ENCODE measurements at regions not wholly inside any gene's neighbourhood (a gene's known extent, or its start where the extent isn't known, plus 50 kb on each side); places are given as distances from the start of the nearest gene placed in this dataset.

GRCh38 chr3:73120710-73121109 is 59.3 kb downstream of the EBLN2 start:
- Histone ChIP-seq H3K36me3 (ENCODE audit: insufficient read depth in 1 of 2, low read depth in 1 of 2) (no peaks in the 10 kb centered on the region), H3K4me1 (no peaks in the 10 kb centered on the region), H3K27me3 (ENCODE audit: insufficient read depth in 3 of 3, low read length in 2 of 3) (no peaks in the 10 kb centered on the region), H3K4me3 (no peak overlapping the region), H3K27ac (no peak overlapping the region), H3K9me3 (no peaks in the 10 kb centered on the region)
- no peak for DNase-seq
- WGBS, 3 donors = 82 to 92% (median 84%) methylated on average over 1 of the region's 1 CpG
- intact Hi-C loops (cut with DNase I) = no loop called here
- no peak for ATAC-seq
- no peak for TF ChIP-seq CTCF (IDR thresholded peaks at IDR 0.05)

DNA sequence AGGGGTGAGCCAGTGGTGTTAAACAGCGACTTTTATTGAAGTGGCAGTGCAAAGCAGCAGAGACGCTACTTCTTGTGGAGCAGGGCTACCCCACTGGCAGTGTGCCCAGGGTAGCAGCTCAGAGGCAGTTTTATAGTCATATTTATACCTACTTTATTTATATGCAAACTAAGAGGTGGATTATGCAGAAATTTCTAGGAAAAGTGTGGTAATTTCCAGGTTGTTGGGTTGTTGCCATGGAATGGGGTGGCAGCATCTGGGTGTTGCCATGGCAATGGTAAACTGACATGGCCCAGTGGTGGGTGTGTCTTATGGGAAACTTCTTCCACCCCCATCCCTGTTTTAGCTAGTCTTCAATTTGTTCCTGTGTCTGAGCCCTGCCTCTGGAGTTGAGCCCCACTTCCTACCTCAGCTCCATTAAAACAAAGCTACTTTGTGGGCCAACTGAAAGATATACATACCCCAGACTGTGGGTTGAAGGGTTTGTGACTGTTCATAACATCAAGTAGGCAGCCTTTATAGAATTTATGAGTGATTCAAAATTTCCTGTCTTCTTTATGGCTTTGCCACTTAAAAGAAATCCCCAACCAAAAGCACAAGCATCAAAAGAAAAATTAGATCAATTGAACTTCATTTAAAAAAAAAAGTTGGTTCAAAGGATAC is 60.3 kb downstream of the EBLN2 start:
- 83 to 98% (median 84%) methylated on average over 2 of the region's 2 CpGs for WGBS, 3 donors
- TF ChIP-seq CTCF (IDR thresholded peaks at IDR 0.05) = no peak

GRCh38 chr3:73134034-73134433 is 72.6 kb downstream of the EBLN2 start:
- DNase-seq = no peak
- H3K4me1 ChIP-seq = no peaks in the 10 kb centered on the region
- H3K36me3 ChIP-seq (ENCODE audit: insufficient read depth in 1 of 2, low read depth in 1 of 2) = no peaks in the 10 kb centered on the region
- intact Hi-C loops (cut with DNase I) = no loop called here
- no peak overlapping the region for H3K27ac ChIP-seq
- H3K9me3 ChIP-seq = no peaks in the 10 kb centered on the region
- no peak for TF ChIP-seq CTCF (IDR thresholded peaks at IDR 0.05)
- H3K27me3 ChIP-seq (ENCODE audit: insufficient read depth in 3 of 3, low read length in 2 of 3) = no peaks in the 10 kb centered on the region
- ATAC-seq = no peak
- no peak overlapping the region for H3K4me3 ChIP-seq
- 91 to 100% (median 92%) methylated on average over 1 of the region's 1 CpG for WGBS, 3 donors

More for the DNA sequence above, 60.3 kb downstream of the EBLN2 start:
- intact Hi-C loops (cut with DNase I) = no loop called here
- DNase-seq (no peak), ATAC-seq (no peak)
- Histone ChIP-seq H3K4me1 (no peaks in the 10 kb centered on the region), H3K36me3 (ENCODE audit: insufficient read depth in 1 of 2, low read depth in 1 of 2) (no peaks in the 10 kb centered on the region), H3K4me3 (no peak overlapping the region), H3K9me3 (no peaks in the 10 kb centered on the region), H3K27ac (no peak overlapping the region), H3K27me3 (ENCODE audit: insufficient read depth in 3 of 3, low read length in 2 of 3) (no peaks in the 10 kb centered on the region)

- Histone ChIP-seq H3K9me3 (no peaks in the 10 kb centered on the region), H3K36me3 (ENCODE audit: insufficient read depth in 1 of 2, low read depth in 1 of 2) (no peaks in the 10 kb centered on the region), H3K27me3 (ENCODE audit: insufficient read depth in 3 of 3, low read length in 2 of 3) (no peaks in the 10 kb centered on the region), H3K4me3 (no peak overlapping the region), H3K4me1 (no peaks in the 10 kb centered on the region), H3K27ac (no peak overlapping the region)
- no peak for TF ChIP-seq CTCF (IDR thresholded peaks at IDR 0.05)
- WGBS, 3 donors = 27 to 41% (median 36%) methylated on average over 6 of the region's 6 CpGs
- intact Hi-C loops (cut with DNase I) = no loop called here
- DNase-seq (no peak), ATAC-seq (peak in 2 of 4 donors; percentile 57 to 58)
Measured at GRCh38 chr3:73136941-73137340, 75.5 kb downstream of the EBLN2 start.

All from psoas muscle (tissue), 7 donors.